ENCODE measurements at regions not wholly inside any gene's neighbourhood (a gene's known extent, or its start where the extent isn't known, plus 50 kb on each side); places are given as distances from the start of the nearest gene placed in this dataset.

GRCh38 chr10:131022369-131022768 is 289.2 kb downstream of the TCERG1L start:
- DNase-seq (ENCODE audit: low spot score), result no peak
- CTCF ChIA-PET (ENCODE audit: unreplicated experiment), result no interaction called here

GRCh38 chr10:131022981-131023380 is 288.5 kb downstream of the TCERG1L start:
- Histone ChIP-seq H3K4me2 (ENCODE audit: low read length) (no peak overlapping the region), H3K4me3 (ENCODE audit: low read depth, low read length, poor library complexity, severe bottlenecking) (no peak overlapping the region), H4K20me1 (ENCODE audit: insufficient read depth, low read length) (no peaks in the 10 kb centered on the region), H3K27ac (ENCODE audit: low read depth, low read length, poor library complexity, severe bottlenecking) (no peak overlapping the region), H3K36me3 (ENCODE audit: insufficient read depth, low read length) (no peaks in the 10 kb centered on the region), H2AFZ (ENCODE audit: low read length) (no peak overlapping the region), H3K4me1 (ENCODE audit: insufficient read depth, low read length, poor library complexity, severe bottlenecking) (no peaks in the 10 kb centered on the region), H3K79me2 (ENCODE audit: insufficient read depth, low read depth, low read length) (no peaks in the 10 kb centered on the region), H3K9me2 (ENCODE audit: insufficient read depth, low read length) (no peaks in the 10 kb centered on the region), H3K9me3 (ENCODE audit: low read length) (no peaks in the 10 kb centered on the region)
- CTCF ChIA-PET (ENCODE audit: unreplicated experiment), result no interaction called here
- no TSS peak for BruUV-seq (replicated peaks)
- intact Hi-C loops (cut with micrococcal nuclease; ENCODE audit: unreplicated experiment), result no loop called here
- POLR2A ChIA-PET, result no interaction called here
- DNase-seq (ENCODE audit: low spot score), result no peak
- TF ChIP-seq EZH2phosphoT487 (IDR thresholded peaks at IDR 0.05; ENCODE audit: borderline replicate concordance, low read depth, low read length) (no peak), CTCF (conservative IDR thresholded peaks at IDR 0.05; ENCODE audit: low read length) (no peak)

More at GRCh38 chr10:131022369-131022768, 289.2 kb downstream of the TCERG1L start:
- no peak for TF ChIP-seq EZH2phosphoT487 (IDR thresholded peaks at IDR 0.05; ENCODE audit: borderline replicate concordance, low read depth, low read length)
- TF ChIP-seq CTCF (conservative IDR thresholded peaks at IDR 0.05; ENCODE audit: low read length), result no peak
- POLR2A ChIA-PET, result no interaction called here
- intact Hi-C loops (cut with micrococcal nuclease; ENCODE audit: unreplicated experiment), result no loop called here
- Histone ChIP-seq H2AFZ (ENCODE audit: low read length) (no peak overlapping the region), H3K27ac (ENCODE audit: low read depth, low read length, poor library complexity, severe bottlenecking) (no peak overlapping the region), H4K20me1 (ENCODE audit: insufficient read depth, low read length) (no peaks in the 10 kb centered on the region), H3K4me2 (ENCODE audit: low read length) (no peak overlapping the region), H3K36me3 (ENCODE audit: insufficient read depth, low read length) (no peaks in the 10 kb centered on the region), H3K9me2 (ENCODE audit: insufficient read depth, low read length) (no peaks in the 10 kb centered on the region), H3K4me3 (ENCODE audit: low read depth, low read length, poor library complexity, severe bottlenecking) (no peak overlapping the region), H3K9me3 (ENCODE audit: low read length) (no peaks in the 10 kb centered on the region), H3K79me2 (ENCODE audit: insufficient read depth, low read depth, low read length) (no peaks in the 10 kb centered on the region), H3K4me1 (ENCODE audit: insufficient read depth, low read length, poor library complexity, severe bottlenecking) (no peaks in the 10 kb centered on the region)
- BruUV-seq (replicated peaks), result no TSS peak

GRCh38 chr10:131024259-131025131 is 287.0 kb downstream of the TCERG1L start:
- POLR2A ChIA-PET, result no interaction called here
- H3K27ac ChIP-seq (ENCODE audit: low read depth, low read length, poor library complexity, severe bottlenecking), result no peak overlapping the region
- CTCF ChIA-PET (ENCODE audit: unreplicated experiment), result no interaction called here

More at GRCh38 chr10:131024259-131025131, 287.0 kb downstream of the TCERG1L start:
- TF ChIP-seq CTCF (conservative IDR thresholded peaks at IDR 0.05; ENCODE audit: low read length) (no peak), EZH2phosphoT487 (IDR thresholded peaks at IDR 0.05; ENCODE audit: borderline replicate concordance, low read depth, low read length) (no peak)
- H3K4me1 ChIP-seq (ENCODE audit: insufficient read depth, low read length, poor library complexity, severe bottlenecking), result no peaks in the 10 kb centered on the region
- H4K20me1 ChIP-seq (ENCODE audit: insufficient read depth, low read length), result no peaks in the 10 kb centered on the region
- H3K36me3 ChIP-seq (ENCODE audit: insufficient read depth, low read length), result no peaks in the 10 kb centered on the region
- H3K4me2 ChIP-seq (ENCODE audit: low read length), result no peak overlapping the region
- H3K9me3 ChIP-seq (ENCODE audit: low read length), result no peaks in the 10 kb centered on the region
- no peak for DNase-seq (ENCODE audit: low spot score)
- H3K4me3 ChIP-seq (ENCODE audit: low read depth, low read length, poor library complexity, severe bottlenecking), result no peak overlapping the region
- no peaks in the 10 kb centered on the region for H3K79me2 ChIP-seq (ENCODE audit: insufficient read depth, low read depth, low read length)
- no peak overlapping the region for H2AFZ ChIP-seq (ENCODE audit: low read length)
- no peaks in the 10 kb centered on the region for H3K9me2 ChIP-seq (ENCODE audit: insufficient read depth, low read length)
- no TSS peak for BruUV-seq (replicated peaks)
- intact Hi-C loops (cut with micrococcal nuclease; ENCODE audit: unreplicated experiment), result no loop called here
